ENCODE measurements at regions not wholly inside any gene's neighbourhood (a gene's known extent, or its start where the extent isn't known, plus 50 kb on each side); places are given as distances from the start of the nearest gene placed in this dataset.

DNA sequence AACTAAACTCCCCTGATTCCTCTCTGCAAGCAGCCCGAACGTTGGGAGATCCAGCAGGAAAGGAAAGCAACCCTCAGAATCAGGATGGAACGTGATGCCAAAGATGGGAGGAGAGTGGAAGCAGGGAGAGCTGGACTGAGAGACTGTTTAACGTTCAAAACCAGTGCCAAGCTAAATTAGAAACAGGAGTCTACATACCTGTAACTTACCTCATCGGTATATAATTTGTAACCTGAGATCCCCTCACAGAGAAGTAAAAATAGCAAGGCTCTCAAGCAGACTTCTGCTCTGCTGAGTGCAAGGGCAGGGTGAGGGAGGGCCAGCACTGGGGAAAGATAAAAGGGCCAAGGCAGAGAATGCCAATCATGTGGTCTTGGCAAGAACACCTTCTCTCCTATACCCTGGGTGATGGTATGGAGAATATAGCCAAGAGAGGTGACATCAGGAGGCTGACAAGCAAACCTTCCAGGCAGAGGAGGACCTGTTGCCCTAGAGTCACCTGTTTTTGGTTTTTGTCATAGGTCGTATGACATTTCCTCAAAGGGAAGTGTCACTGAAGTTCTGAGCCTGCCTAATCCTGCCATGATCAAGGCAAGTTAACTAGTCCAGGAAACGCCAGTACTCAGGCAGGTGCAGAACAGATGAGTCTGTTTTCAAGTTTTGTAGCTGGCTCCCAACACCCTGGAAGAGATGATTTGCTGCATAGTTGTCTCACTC, 472.0 kb downstream of the NFIB start:
- peak; percentile 94 for ATAC-seq

GRCh38 chr9:13832446-13832845, 481.5 kb downstream of the NFIB start:
- no peak for ATAC-seq
- TF ChIP-seq GLIS3 (CRISPR knock-in tag; IDR thresholded peaks at IDR 0.05) (no peak), PPARA (CRISPR knock-in tag; IDR thresholded peaks at IDR 0.05; ENCODE audit: borderline replicate concordance) (no peak), ZFP30 (CRISPR knock-in tag; IDR thresholded peaks at IDR 0.05) (no peak), BACH2 (CRISPR knock-in tag; IDR thresholded peaks at IDR 0.05; ENCODE audit: borderline replicate concordance) (no peak), SNAI2 (CRISPR knock-in tag; IDR thresholded peaks at IDR 0.05) (no peak), OSR1 (CRISPR knock-in tag; IDR thresholded peaks at IDR 0.05) (no peak), ZNF565 (CRISPR knock-in tag; conservative IDR thresholded peaks at IDR 0.05; ENCODE audit: low read depth) (no peak), ZC3H10 (CRISPR knock-in tag; IDR thresholded peaks at IDR 0.05) (no peak), CSDC2 (CRISPR knock-in tag; IDR thresholded peaks at IDR 0.05) (no peak), ISL1 (CRISPR knock-in tag; IDR thresholded peaks at IDR 0.05) (no peak), TOX (CRISPR knock-in tag; IDR thresholded peaks at IDR 0.05; ENCODE audit: borderline replicate concordance) (no peak)
- TF ChIP-seq, protein P1, sequence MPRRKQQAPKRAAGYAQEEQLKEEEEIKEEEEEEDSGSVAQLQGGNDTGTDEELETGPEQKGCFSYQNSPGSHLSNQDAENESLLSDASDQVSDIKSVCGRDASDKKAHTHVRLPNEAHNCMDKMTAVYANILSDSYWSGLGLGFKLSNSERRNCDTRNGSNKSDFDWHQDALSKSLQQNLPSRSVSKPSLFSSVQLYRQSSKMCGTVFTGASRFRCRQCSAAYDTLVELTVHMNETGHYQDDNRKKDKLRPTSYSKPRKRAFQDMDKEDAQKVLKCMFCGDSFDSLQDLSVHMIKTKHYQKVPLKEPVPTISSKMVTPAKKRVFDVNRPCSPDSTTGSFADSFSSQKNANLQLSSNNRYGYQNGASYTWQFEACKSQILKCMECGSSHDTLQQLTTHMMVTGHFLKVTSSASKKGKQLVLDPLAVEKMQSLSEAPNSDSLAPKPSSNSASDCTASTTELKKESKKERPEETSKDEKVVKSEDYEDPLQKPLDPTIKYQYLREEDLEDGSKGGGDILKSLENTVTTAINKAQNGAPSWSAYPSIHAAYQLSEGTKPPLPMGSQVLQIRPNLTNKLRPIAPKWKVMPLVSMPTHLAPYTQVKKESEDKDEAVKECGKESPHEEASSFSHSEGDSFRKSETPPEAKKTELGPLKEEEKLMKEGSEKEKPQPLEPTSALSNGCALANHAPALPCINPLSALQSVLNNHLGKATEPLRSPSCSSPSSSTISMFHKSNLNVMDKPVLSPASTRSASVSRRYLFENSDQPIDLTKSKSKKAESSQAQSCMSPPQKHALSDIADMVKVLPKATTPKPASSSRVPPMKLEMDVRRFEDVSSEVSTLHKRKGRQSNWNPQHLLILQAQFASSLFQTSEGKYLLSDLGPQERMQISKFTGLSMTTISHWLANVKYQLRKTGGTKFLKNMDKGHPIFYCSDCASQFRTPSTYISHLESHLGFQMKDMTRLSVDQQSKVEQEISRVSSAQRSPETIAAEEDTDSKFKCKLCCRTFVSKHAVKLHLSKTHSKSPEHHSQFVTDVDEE (CRISPR knock-in tag; IDR thresholded peaks at IDR 0.05): no peak

More for the DNA sequence above, 472.0 kb downstream of the NFIB start:
- TF ChIP-seq ARNTL (CRISPR knock-in tag; IDR thresholded peaks at IDR 0.05; ENCODE audit: borderline replicate concordance, low read depth): no peak
- TF ChIP-seq GLIS3 (CRISPR knock-in tag; IDR thresholded peaks at IDR 0.05): no peak
- TF ChIP-seq, protein P2, sequence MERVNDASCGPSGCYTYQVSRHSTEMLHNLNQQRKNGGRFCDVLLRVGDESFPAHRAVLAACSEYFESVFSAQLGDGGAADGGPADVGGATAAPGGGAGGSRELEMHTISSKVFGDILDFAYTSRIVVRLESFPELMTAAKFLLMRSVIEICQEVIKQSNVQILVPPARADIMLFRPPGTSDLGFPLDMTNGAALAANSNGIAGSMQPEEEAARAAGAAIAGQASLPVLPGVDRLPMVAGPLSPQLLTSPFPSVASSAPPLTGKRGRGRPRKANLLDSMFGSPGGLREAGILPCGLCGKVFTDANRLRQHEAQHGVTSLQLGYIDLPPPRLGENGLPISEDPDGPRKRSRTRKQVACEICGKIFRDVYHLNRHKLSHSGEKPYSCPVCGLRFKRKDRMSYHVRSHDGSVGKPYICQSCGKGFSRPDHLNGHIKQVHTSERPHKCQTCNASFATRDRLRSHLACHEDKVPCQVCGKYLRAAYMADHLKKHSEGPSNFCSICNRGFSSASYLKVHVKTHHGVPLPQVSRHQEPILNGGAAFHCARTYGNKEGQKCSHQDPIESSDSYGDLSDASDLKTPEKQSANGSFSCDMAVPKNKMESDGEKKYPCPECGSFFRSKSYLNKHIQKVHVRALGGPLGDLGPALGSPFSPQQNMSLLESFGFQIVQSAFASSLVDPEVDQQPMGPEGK (CRISPR knock-in tag; IDR thresholded peaks at IDR 0.05; ENCODE audit: borderline replicate concordance): no peak
- TF ChIP-seq, protein P3, sequence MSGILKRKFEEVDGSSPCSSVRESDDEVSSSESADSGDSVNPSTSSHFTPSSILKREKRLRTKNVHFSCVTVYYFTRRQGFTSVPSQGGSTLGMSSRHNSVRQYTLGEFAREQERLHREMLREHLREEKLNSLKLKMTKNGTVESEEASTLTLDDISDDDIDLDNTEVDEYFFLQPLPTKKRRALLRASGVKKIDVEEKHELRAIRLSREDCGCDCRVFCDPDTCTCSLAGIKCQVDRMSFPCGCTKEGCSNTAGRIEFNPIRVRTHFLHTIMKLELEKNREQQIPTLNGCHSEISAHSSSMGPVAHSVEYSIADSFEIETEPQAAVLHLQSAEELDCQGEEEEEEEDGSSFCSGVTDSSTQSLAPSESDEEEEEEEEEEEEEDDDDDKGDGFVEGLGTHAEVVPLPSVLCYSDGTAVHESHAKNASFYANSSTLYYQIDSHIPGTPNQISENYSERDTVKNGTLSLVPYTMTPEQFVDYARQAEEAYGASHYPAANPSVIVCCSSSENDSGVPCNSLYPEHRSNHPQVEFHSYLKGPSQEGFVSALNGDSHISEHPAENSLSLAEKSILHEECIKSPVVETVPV (CRISPR knock-in tag; IDR thresholded peaks at IDR 0.05): no peak
- TF ChIP-seq ZNF70 (CRISPR knock-in tag; IDR thresholded peaks at IDR 0.05): no peak
- no peak for TF ChIP-seq BACH2 (CRISPR knock-in tag; IDR thresholded peaks at IDR 0.05; ENCODE audit: borderline replicate concordance)
- no peak for TF ChIP-seq PPARA (CRISPR knock-in tag; IDR thresholded peaks at IDR 0.05; ENCODE audit: borderline replicate concordance)
- TF ChIP-seq ESRRG (CRISPR knock-in tag; IDR thresholded peaks at IDR 0.05): no peak
- no peak for TF ChIP-seq RARB (CRISPR knock-in tag; IDR thresholded peaks at IDR 0.05)
- TF ChIP-seq, protein P4, sequence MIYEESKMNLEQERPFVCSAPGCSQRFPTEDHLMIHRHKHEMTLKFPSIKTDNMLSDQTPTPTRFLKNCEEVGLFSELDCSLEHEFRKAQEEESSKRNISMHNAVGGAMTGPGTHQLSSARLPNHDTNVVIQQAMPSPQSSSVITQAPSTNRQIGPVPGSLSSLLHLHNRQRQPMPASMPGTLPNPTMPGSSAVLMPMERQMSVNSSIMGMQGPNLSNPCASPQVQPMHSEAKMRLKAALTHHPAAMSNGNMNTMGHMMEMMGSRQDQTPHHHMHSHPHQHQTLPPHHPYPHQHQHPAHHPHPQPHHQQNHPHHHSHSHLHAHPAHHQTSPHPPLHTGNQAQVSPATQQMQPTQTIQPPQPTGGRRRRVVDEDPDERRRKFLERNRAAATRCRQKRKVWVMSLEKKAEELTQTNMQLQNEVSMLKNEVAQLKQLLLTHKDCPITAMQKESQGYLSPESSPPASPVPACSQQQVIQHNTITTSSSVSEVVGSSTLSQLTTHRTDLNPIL (CRISPR knock-in tag; IDR thresholded peaks at IDR 0.05; ENCODE audit: low read depth): no peak
- no peak for TF ChIP-seq CSDC2 (CRISPR knock-in tag; IDR thresholded peaks at IDR 0.05)
- no peak for TF ChIP-seq SNAI2 (CRISPR knock-in tag; IDR thresholded peaks at IDR 0.05)

GRCh38 chr9:13823026-13823425, 490.9 kb downstream of the NFIB start:
- ATAC-seq: no peak
- no peak for TF ChIP-seq CSDC2 (CRISPR knock-in tag; IDR thresholded peaks at IDR 0.05)
- no peak for TF ChIP-seq TOX (CRISPR knock-in tag; IDR thresholded peaks at IDR 0.05; ENCODE audit: borderline replicate concordance)
- TF ChIP-seq ZFP30 (CRISPR knock-in tag; IDR thresholded peaks at IDR 0.05): no peak
- no peak for TF ChIP-seq ZNF565 (CRISPR knock-in tag; conservative IDR thresholded peaks at IDR 0.05; ENCODE audit: low read depth)
- TF ChIP-seq OSR1 (CRISPR knock-in tag; IDR thresholded peaks at IDR 0.05): no peak
- TF ChIP-seq ZFP3 (CRISPR knock-in tag; IDR thresholded peaks at IDR 0.05): no peak

DNA sequence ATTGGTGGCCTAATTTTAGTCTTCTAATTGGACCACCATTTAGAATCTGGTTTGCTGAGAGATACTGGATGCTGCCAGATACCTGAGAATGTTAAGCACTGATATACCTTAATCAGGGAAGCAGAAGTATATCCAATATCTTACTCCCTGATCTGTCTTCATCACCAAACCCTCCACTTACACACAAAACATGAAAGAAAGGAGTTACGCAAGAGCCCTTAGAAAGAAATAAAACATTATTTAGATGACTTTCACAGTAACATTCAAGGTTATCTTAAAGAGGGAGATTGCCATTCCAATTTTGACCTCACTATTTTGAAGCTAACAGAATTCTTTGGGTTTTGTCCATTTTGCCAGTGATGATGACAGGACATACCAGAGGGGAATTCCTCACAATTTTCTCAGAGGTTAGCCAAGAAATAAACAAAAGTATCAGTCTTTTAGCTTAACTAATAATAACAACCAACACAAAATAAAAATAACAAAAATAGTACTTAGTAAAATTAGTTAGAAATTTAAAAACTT, 496.1 kb downstream of the NFIB start:
- TF ChIP-seq ZNF8 (CRISPR knock-in tag; IDR thresholded peaks at IDR 0.05) (no peak), OSR1 (CRISPR knock-in tag; IDR thresholded peaks at IDR 0.05) (no peak), SNAI2 (CRISPR knock-in tag; IDR thresholded peaks at IDR 0.05) (no peak), ZNF70 (CRISPR knock-in tag; IDR thresholded peaks at IDR 0.05) (no peak)
- ATAC-seq: no peak

Measured in SK-N-SH treated with all-trans-retinoic acid at 6 μM for 48 hours (cell line).